Body of pancreas (tissue), 4 donors: ENCODE measurements at regions not wholly inside any gene's neighbourhood (a gene's known extent, or its start where the extent isn't known, plus 50 kb on each side); places are given as distances from the start of the nearest gene placed in this dataset.

Source experiments
- POLR2A ChIP-seq, 3 donors: fragments of 450-650 bp; IDR thresholded peaks; one replicate each; pipeline ENCODE4 v1.6.1; 2016; ENCODE audit warnings: antibody characterized with exemption in 3 of 3, mild to moderate bottlenecking in 2 of 3
- TF ChIP-seq, protein P1 (sequence below), 7 experiments: fragments of 450-650 bp in 4 of 7; fragments of 200-600 bp in 3 of 7; sonication (generic) in 3 of 7; IDR thresholded peaks; one replicate each; pipeline ENCODE4 v1.5.1; 2016 to 2019; ENCODE audit warnings: antibody characterized with exemption in 7 of 7

DNA sequence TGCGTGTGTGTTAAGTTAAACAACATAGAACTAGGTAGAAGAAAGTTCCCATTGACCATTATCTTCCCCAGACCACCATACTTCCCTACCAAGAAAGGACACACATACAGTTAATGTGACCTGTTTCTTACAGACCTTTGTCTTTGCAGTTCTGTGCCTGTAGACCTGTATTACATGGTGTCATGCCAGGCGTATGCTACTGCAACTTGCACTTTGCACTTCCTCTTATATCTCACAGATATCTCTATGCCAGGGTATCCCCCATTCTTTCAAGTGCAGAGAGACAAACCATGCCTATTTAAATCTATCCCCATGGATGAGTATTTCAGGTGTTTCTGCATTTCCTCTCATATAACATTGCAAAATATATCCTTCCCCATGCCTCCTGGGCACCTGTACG lies 136.8 kb upstream of the PKDCC start:
- TF ChIP-seq, protein P1, sequence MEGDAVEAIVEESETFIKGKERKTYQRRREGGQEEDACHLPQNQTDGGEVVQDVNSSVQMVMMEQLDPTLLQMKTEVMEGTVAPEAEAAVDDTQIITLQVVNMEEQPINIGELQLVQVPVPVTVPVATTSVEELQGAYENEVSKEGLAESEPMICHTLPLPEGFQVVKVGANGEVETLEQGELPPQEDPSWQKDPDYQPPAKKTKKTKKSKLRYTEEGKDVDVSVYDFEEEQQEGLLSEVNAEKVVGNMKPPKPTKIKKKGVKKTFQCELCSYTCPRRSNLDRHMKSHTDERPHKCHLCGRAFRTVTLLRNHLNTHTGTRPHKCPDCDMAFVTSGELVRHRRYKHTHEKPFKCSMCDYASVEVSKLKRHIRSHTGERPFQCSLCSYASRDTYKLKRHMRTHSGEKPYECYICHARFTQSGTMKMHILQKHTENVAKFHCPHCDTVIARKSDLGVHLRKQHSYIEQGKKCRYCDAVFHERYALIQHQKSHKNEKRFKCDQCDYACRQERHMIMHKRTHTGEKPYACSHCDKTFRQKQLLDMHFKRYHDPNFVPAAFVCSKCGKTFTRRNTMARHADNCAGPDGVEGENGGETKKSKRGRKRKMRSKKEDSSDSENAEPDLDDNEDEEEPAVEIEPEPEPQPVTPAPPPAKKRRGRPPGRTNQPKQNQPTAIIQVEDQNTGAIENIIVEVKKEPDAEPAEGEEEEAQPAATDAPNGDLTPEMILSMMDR (IDR thresholded peaks at IDR 0.05): no peak
- no peak for TF ChIP-seq POLR2A (IDR thresholded peaks at IDR 0.05)
